NCI-H2081 (cell line): ENCODE measurements at regions not wholly inside any gene's neighbourhood (a gene's known extent, or its start where the extent isn't known, plus 50 kb on each side); places are given as distances from the start of the nearest gene placed in this dataset.

ENCODE experiments used
- DNase-seq, 2 experiments: peaks; one replicate each; lab custom pipeline; 2025; lab: John Stamatoyannopoulos, UW

DNA sequence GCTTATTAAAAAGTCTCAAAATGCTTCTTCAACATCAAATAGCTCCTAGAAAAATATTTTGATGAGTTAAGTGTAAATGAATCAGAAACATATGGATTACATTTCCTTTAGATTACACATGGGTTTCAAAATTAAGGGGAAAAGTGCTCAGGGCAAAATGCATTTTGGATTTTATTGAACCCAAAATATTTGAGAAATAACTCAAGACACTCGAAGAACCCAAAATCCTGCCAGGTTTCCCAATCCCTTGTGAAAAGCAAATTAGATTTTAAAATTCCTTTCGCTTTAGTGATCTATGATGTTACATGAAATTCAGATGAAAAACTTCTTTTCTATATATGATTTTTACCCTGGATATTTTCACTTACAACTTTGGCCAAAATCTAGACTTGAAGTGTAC lies 847.4 kb upstream of the SOX9 start:
- no peak for DNase-seq

DNA sequence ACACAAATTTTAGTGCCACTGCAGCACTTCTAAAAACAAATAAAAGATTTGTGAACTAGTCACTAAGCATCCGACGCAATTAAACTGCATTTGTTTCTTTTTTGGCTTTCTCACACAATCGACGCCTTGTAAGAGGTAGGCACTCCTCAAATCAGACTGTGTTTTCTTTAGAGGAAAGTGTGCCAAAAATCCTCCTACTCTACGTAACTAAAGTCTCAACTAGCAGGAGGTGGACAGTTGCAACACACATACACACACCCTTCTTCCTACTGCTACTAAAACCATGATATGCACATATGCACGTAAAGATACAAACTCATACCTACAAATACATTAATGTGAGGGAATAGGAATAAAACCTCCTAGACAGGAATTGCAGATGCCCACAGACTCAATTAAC lies 844.7 kb upstream of the SOX9 start:
- DNase-seq: no peak

DNA sequence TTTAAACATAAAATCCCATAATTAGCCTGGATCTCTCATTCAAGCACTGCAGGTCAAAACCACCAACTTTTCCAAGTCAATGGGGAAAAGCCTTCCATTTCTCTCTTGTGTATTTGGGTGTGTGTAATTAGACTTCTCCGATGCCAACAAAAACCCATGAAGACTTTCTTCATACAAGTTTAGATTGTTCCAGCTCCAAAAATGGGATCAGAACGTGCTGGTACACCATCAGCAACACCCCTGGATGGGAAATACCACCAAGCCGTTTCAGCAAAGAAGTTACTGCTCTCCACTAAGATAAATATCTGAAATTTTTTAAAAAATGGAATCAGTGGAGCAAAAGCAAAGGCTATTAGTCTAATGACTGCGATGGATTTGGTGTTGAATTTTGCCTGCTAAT lies 837.3 kb upstream of the SOX9 start:
- DNase-seq: no peak

DNA sequence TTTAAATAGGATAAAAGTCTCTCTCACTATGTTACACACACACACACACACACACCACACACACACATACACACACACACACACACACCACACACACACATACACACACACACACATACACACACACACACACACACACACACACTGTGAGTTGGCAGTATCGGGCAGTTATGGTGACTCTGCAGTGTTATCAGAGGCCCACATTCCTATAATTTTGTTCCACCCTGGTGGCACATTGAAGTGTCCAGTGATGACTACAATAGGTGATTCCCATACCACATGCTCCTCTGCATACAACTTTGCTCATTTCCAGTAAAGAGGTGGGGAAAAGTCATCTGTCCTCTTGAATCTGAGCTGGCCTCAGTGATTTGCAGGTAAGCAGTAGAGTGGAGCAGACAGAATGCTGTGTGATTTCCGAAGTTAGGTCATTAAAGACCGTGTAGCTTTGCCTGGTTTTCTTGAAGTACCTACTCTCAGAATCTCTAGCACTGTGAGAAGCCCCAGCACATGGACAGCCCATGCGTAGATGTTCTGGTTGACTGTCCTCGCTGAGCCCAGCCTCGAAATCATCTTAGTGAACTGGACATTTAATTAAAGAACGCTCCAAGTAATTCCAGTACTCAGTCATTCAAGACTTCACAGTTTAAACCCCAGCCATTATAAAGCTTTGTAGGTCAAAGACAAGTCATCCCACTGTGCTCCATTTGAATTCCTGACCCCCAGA lies 836.6 kb upstream of the SOX9 start:
- DNase-seq: no peak

DNA sequence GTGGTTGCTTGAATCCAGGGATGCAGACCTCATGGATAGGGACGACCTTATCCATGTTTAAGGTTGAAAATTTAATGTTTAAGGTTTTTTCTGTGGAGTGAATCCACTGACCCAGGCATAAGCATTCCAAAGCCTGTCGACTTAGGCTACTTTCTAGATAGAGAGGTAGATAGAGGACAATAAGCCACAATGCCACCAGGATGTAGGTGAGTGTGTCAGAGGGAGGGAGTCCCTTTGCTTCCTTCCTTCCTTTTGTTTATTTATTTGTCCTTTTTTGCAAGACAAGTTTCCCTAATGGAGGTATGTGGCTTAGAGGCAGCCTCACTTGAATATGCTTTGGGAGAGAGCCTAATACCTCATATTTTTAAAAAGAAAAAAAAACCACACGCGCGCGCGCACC lies 834.2 kb upstream of the SOX9 start:
- DNase-seq: no peak

DNA sequence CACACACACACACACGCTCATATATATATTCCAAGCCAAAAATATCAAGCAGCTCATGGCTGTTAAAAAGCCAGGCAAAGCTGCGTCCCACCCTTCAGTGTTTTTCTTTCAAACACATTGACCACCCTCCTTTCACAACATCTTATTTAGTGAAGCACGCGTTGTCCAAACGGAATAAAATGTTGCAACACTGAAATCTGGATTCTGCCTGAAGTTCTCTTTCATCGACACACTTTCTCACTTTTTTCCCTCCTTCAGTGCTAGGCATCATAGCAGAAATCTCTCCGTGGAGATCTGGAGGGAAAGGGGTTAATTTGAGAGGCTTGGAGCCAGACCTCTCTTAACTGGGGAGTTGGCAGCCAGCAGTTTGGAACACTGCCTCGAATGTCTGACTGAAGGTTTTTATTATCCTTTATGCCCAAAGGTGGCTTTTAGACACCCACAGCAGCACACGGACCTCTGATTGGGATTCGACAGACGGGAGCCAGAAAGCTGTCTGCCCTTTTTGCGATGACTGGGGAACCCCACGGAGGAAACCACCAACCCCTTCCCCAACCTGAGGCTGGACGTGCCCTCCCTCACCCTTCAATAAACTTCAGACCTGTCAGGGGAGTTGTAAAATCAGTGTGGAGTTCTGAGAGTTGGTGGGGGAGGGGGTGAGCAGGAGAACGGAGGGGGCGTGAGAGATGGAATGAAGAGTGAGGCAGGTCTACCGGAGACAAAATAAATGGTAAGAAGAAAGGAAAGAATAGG lies 833.6 kb upstream of the SOX9 start:
- DNase-seq: peak; percentile 5 to 56

DNA sequence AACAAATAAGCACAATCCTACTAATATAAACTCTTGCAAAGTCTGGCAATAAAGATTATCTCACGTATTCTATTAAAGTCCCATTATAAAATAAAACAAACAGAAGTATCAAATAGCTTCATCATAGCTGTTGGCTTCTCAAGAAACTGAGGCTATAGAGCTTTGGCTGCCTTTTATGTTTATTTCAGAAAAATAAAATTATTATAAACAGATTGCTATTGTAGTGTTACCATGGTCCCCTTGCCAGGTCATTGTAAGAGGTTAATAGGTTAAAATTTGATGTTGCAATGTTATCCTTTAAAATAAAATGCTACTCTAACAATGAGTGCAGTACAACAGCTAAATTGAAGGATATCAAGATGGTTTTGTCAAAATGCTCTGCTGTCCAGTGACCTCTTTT lies 828.8 kb upstream of the SOX9 start:
- no peak for DNase-seq

DNA sequence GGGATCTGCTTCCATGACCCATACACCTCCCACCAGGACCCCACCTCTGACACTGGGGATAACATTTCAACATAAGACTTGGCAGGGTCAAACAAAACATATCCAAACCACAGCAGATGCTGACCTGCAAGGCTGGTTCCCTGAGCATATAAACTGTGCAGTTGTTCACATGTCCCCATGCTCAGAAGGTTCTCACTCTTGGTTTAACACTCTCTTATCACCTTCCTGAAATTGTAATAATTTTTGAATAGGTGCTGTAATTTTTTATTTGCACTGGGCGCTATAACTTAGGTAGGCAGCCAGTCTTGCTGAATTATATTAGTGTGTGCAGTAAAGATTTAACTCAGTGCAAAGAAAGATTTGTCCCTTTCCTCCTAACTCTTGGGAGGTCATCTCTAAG lies 824.8 kb upstream of the SOX9 start:
- DNase-seq: no peak

DNA sequence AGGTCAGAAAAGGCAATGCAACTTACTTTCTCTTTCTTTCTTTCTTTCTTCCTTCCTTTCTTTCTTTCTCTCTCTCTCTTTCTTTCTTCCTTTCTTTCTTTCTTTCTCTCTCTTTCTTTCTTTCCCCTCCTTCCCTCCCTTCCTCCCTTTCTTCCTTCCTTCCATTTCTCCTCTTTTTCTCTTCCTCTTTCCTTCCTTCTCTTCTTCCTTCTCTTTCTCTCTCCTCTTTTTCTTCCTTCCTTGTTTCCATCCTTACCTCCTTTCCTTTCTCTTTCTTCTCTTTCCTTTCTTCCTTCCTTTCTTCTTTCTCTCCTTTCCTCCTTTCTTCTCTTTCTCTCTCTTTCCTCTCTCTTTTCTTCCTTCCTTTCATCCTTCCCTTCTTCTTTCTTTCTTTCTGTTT lies 819.8 kb upstream of the SOX9 start:
- DNase-seq: no peak

DNA sequence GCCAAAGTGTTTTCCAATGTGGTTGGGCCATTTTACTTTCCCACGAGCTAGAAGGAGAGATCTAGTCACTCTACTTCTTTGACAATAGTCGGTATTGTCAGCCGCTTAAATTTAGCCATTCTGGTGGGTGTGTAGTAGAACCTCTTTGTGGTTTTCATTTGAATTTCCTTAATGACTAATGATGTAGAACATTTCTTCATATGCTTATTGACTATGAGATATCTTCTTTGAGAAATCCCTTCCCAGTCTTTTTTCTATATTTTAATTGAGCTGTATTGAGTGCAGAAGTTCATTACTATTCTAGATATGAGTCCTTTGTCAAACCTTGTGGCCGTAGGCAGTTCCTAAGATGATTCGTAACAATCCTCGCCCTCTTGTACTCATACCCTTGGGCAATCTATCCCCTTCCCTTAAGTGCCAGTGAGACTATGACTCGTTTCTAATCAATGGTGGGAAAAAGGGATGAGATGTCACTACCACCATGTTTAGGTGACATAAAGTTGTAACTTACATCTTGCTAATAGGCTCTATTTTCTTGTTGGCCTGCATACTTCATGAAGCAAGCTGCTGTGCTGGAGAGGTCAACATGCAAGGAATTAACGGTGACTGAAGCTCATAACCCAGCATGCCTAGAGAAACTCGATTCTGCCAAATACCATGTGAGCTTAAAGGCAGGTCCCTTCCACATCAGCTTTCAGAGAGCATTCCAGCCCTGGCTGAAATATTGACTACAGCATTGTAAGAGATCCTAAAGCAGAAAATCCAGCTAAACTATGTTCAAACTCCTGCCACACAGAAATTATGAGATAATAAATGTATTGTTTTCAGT lies 817.9 kb upstream of the SOX9 start:
- DNase-seq: no peak

DNA sequence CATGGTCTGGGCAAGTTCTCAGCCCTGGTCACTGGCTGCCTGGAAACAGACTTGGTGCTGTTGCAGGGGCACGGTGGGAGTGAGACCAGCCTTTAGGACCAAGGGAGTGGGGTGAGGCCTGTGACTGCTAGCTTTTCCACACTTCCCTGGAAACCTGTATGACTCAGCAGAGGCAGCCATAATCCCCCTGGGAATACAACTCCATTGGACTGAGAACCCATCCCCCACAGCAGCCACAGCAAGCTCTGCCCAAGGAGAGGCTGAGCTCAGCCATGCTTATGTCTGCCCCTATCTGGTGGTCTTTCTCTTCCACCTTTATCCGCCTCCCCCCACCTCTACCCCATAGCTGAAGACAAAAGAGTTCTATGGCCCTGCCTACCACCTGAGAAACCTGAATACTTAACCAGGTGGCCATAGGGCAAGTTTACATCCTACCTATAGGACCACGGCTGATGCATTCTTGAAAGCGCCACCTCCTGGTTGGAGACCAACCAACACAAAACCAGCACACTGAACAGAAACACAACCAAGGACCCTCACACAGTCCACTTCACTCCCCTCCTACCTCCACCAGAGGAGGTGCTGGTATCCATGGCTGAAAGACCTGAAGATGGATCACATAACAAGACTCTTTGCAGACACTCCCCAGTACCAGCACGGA lies 816.2 kb upstream of the SOX9 start:
- no peak for DNase-seq

DNA sequence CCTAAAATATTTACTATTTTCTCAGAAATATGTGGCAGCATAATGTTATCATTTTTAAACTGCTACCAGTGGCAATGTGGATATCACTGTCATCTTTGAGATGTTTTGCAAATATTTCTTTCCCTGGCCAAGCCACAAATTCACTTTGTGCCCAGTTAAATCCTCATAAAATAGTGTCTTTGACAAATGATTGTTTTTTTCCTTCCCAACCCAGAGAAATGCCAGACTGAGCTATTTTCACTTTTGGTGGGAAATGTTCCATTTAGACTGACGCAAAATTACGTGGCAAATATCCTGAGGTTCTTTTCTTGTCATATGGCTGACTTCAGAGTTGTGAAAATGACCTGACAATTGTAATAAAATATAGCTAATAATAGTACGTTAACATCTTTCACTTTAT lies 807.0 kb upstream of the SOX9 start:
- no peak for DNase-seq

DNA sequence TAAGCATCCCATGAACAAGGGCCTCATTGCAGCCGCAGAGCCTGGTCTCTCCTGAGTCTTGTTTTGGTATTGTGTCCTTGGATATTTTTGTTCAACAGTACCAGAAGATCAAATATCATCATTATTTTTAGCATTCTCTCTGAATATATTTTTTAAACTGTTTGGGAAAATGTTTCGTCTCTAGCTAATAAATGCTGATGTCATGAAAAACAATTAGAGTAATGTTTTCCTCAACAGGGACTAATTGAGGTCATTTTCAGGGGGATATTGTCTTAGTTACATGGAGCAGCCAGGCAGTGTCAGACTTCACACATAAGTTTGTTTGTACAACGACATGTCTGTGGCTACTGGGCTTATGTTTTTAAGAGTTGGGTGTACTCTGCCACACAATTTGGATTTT lies 805.3 kb upstream of the SOX9 start:
- DNase-seq: no peak

DNA sequence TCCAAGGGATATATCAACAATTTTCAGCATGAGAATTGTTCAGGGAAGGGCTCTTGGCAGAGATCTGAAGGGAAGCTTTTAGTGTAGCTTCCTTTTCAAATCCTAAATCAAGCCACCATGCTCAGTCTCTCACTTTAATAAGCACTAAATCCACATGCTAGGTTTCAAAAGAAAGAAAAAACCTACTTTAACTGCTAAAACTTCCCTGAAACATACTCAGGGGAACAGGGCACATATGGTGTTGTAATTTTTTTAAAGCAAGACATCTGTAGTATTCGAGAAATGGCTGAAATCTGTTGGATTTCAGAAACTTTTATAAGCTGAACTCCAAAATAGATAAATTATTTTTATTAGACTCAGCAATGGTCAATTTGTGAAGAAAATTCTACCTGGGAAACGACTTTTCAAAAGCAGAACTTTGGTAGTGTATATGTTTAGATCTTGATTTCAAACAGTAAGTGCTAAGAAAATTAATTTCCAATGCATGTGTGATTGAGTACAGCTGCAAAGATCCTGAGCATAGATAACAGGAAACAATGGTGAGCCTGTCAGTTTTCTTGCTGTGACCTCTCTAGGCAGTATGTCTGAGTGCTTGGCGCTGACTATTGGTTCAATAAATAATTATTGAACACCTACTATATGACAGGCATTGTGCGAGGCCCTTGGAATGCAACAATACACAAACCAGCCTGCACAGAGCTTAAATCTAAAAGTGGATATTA lies 804.5 kb upstream of the SOX9 start:
- DNase-seq: no peak

DNA sequence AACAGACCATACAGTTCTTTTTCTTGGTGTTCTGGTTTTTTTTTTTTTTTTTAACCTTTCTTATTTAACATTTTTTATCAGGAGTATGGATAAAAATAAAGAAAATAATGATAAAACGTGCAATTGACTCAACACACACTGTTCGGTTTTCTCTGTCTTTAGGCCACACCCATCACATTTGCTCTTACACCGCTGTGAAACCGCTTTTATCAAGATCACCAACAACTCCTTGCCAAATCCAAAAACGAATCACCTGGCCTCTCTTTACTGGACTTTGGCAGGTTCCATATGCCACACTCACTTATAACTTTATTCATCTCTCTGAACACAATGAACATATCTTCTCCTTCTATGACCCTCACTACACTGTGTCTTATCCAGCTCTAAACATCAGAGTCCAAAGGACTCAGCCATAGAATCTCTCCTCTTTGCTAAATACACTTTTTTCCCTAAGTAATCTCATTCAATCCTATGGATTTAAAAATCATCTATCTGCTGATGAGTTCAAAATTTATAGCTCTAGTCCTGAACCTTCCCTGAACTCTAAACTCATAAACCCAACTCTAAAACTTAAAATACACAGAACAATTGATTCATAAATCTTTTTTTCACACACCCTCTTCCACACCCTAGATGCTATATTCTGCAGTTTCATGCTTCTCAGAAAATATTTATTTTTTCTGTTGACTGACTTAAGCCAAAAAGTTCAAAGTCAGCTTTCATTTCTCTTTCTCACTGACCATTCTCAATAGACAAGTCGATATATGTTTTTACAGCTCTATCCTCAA lies 800.6 kb upstream of the SOX9 start:
- DNase-seq: no peak

DNA sequence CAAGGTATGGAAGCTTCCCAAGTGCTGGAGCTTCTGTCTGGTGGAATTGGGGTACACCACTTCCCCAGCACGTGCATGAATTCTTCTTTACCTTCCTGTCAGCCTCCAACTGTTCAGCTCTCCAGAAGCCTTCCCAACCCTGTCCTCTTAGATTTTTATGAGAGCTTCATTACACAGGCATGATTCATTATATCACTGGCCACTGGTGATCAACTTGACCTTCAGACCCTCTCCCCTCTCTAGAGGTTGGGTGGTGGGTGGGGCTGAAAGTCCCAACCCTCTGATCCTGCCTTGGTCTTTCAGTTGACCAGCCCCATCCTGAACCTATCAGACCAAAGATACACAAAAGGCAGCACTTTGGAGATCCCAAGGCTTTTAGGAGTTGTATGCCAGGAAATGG lies 795.7 kb upstream of the SOX9 start:
- DNase-seq: no peak

DNA sequence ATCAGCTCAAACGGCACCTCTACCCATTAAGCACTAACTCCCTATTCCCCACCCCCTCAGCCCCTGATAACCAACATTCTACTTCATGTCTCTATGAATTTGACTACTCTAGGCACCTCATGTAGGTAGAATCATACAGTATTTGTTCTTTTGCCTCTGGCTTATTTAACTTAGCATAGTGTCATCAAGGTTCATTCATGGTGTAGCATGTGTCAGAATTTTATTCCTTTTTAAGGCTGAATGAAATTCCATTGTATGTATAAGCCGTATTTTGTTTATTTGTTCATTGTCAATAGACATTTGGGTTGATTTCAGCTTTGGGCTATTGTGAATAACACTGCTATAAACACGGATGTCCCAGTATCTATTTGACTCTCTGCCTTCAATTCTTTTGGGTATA lies 794.9 kb upstream of the SOX9 start:
- DNase-seq: no peak

DNA sequence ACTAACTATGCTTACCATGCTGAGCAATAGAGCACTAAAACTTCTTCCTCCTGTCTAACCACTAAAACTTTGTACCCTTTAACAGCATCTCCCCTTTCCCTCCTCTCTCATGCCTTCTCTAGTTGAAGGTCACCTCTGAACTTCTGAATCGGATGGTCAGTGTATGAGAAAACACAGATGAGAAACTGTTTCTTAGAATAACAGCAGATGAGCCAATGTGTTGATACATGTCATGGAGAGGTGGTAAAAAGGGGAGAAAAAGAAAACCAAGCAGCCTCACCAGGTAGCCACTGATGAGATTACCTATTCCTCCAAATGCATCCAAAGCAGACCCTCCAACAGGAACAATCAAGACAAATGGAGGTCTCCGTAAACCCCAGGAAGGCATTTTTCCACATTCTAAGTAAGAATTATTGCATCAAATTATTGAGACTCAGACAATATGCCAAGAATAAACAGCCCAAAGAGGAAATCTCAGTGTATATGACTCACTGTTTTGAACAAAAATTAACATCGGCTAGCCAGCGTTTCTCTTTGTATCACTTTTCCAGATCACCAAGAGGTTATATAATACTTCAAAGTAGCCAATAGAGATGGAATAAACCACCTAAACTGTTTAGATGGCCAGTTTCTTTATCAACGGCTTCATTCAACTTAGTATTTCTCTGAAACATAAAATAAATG lies 793.3 kb upstream of the SOX9 start:
- no peak for DNase-seq

DNA sequence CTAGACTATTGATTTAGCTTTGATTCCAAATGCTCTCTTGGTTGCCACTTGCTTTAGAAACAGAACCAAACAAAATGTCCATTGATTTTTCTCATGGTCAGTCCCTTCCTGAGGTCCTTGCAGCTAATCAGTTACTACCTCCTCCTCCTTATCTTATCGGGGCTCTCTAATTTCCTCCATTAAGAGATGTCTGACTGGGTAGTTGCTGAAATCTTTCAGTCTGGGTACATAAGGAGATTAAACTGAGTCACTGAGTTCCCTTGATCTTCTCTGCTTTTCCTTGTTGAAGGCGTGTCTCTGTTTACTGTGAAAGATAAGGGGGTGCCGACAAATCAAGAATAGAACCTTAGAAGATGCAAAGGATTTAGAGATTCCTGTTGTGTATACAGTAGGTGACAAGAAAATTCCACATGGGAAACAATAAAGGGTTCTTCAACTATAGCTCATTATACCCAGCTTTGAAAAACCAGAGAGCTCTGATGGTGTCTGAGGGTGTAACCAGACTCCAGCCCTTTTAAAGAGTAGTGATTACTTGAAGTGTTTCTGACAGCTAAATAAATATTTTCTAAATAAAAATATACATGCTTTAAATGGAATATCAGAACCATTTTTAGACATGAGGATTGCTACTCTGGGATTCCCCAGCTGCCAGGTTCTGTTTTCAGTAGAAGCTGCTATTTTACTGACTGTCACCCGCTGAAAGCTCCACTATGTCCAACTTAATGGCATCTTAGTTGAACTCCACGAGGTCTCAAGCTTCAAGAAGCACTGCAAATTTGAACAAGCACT lies 791.3 kb upstream of the SOX9 start:
- DNase-seq: no peak

DNA sequence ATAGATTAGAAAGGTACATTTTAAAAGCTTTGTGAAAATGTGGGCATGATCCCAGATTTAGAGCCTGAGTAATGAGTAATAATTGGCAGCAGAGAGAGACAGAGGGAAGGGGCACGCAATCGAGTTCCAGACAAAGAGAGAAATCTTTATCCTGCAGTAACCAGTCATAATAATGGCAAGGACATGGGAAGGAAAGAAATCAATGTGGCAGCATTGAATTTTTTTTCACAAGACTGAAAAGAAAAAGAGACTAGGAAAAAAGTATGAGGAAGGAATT lies 790.8 kb upstream of the SOX9 start:
- DNase-seq: no peak
